Activated CD4-positive, alpha-beta T cell treated with anti-CD3 and anti-CD28 coated beads, Interleukin-2, Interleukin-6, amounts not matched to agents 100 ng/mL and 50 ng/mL, durations not matched to agents 16 hours and 8 hours (primary cell): ENCODE measurements at regions not wholly inside any gene's neighbourhood (a gene's known extent, or its start where the extent isn't known, plus 50 kb on each side); places are given as distances from the start of the nearest gene placed in this dataset.

Experiments
- DNase-seq: peaks from one replicate; pipeline ENCODE4 v3.0.0-alpha.2; 2020

DNA sequence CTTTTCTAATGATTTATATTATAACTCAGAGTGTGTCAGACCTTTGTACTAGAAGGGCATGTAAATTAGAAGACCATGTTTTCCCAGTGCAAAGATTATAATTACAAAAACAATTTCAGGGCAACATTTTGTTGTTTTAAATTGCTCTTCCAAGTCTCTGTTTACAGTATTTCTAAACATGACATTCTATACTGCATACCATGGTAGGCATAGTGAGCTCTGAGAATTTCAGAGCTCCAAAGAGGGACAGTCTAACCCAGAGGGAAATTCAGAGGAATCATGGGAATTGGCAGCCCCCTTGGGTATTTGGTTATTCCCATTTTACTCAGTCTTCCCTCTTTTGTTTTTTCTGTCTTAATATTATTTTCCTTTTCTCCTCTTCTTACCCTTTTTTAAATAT, 361.5 kb upstream of the SEMA6D start:
- no peak for DNase-seq

DNA sequence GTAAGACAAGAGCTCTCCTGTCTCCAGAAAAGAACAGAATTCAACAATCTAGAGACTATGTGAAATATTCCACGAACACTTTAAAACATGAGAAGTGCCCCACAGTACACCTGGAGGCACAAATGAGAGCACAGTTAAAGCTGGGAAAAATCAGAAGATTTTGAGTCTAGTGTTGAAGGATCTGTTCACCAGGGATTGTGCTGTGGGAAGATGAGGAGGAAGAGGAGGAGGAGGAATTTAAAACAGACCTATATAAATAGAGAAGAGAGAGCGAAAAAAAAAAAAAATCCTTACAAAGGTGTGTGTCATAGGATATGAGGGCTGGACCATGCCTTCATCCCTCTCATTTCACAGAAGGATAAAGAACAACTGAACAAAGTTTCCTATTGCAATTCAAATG, 361.0 kb upstream of the SEMA6D start:
- no peak for DNase-seq

DNA sequence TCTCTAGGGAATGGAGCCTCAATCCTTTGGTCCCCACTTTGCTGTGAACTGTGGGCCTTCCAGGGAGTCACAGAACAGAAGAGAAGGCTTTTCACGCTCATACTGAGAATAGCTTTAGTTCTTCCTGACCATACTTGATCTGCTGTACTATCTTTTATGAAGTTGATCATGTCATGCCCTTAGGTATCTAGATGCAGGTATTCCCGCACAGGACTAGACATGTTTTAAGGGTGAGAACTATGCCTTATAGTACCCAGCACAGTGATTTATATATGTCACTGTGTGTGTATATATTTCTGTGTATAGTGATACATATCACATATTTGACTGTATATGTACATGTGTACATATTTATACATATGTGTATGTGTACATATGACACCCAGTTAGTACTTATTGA, 358.4 kb upstream of the SEMA6D start:
- DNase-seq: no peak

DNA sequence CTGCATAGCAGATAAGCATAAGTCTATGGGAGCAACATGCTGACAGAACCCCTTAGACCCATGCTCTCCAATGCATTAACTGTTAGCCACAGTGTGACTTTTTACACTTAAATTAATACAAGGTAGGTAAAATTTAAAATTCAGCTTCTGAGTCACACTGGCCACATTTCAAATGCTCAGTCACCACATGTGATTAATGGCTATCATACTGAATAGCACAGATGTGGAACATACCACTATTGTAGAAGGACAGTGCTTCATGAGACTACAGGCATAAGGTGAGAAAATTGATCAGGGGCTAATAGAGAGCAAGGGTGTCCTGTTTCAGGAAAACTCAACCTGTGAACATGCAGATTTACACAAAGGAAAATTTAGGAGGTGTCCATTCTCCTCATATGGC, 357.0 kb upstream of the SEMA6D start:
- DNase-seq: no peak

DNA sequence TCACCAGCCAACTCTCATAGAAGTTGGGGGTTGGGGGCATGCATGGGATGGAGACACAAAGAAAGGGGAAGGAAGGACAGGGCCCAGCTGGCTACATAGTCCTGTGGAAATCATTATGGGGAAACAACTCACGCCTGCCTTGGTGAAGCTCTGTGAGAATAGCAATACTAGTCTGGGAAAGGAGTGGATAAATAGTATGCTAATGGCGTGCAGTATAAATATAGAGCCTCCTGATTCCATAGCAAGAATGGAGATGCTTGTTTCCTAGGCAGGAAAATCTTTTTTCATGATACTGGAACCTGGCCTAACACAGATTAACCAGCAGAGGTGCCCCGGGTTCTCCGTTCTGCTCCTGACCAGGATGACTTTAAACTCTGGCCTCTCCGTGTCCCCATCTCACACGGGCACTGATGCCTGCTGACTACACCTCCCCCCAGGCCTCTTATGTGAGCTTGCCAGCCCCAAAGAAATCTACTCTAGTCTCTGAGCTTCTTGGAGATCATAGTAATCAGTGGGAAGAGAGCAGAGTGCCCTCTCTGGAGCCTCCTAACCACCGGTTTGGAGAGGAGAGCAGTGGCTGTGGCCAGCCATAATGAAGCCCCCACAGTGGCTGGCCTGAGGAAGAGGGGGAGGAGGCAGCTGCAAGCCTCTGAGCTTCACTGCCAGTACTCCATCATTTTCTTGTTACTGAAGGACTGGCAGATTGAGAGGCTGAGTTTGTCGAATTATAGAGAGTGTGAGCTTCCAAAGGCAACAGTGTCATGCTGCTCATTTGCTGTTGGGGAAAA, 355.0 kb upstream of the SEMA6D start:
- no peak for DNase-seq

DNA sequence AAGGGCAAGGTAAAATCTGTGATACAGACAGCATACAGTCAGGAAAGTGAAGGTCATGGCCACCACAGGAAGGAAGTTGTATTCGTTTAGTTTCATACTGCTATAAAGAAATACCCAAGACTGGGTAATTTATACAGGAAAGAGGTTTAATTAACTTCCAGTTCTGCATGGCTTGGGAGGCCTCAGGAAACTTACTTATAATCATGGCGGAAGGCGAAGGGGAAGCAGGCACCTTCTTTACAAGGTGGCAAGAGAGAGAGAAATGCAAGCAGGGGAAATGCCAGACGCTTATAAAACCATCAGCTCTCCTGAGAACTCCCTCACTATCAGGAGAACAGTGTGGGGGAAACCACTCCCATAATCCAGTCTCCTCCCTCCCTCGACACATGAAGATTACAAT, 353.7 kb upstream of the SEMA6D start:
- no peak for DNase-seq

DNA sequence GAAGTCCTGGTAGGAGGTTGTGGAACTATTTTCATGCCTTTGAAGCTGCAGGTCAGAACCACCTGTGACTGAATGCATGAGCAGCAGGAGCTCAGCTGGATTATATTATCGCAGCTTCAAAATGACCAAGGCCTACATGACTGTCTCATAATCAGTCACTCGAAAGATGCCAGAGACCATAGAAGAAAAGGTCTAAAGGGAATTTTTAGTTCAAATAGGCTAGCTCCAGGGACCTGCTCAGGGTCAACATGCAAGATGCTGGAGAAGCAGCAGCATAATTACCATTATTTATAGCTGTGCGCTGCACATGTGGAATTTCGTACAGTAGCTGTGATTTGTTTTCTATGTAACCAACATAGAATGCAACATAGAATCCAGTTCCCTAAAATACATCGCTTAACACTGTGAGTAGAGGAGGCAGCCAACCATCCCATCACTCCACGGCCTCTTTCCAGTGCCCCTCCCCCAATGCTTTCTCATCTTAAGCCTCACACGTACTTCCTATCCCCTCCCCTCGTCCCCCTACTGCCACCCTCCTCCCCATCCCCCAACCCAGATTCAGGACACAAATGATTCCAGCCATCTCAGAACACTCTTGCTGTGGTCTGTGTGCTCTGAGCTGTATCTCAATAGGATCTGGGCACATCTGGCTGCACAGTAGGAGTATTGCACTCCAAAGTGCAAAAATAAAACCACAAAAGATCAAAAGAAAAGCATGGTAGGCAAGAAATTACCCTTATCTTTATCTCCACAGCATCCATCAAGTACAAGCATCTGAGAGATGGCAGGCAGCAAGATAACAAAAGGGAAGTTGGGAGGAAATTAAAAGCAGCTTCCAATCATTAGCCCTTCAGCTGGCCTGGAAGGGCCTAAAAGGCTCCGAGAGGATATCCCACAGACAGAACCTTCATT, 352.8 kb upstream of the SEMA6D start:
- no peak for DNase-seq

DNA sequence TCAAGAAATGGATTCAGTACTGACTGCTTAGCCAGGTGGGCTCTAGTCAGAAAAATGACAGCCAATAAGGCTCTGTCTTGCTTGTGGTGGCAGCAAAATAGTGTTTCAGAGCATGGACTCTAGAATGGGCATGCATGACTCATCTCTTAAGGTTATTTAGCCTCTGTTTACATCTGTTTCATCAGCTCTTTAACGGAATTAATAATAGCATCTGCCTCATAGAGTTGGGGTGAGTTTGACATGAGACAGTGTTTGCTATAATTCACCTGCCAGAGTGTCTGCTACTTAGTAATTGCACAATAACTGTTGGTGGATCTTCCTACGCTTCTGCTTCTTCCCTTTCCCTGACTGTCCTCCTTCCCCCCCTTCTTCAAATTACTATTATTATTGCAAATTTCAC, 350.4 kb upstream of the SEMA6D start:
- DNase-seq: no peak

DNA sequence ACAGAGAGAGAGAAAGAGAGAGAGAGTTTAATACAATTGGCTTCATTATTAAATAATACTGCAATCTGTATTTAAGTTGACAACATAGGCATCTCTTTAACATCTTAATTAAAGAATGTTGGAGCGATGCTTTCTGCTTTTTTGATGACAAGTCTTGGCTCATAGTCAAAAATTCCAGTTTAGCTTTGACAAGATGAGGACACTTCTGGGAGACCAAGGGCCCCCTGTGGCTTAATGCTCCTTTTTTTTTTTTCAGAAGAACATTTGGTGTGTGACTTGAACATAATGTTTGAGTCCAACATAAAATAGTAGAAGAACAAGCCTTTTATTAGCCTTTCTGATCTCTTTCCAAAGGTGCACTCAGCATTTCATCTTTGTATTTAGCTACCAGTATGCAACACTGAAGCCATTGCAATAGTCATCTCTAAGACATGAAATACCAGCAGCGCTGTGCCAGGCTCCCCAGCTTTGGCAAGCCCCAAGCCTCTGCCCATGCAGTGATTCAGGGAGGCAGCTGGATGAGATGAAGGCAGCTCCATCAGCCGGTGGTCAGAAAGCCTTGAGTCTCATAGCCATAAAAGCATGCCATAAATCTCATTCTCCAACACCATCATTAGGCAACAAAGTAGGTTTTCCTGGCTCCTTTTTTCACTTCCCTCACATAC, 349.4 kb upstream of the SEMA6D start:
- DNase-seq: no peak

DNA sequence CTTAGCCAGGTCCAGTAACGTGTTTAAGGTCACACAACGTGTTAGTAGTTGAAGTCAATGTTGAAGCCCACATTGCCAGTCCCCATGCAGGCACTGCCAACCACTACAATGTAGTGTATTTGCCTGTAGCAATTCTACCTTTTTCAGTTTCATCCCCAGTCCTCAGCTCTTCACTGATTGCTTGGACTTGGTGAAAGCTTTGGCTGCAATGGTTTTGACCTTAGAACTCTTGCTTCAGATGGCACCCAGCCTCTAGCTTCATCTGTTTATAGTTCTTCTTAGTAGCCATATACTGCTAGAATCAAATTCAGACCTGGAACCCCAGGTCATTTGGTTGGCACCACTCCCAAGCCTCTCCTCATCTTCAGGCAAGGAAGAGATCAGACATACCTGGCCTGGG, 345.4 kb upstream of the SEMA6D start:
- DNase-seq: no peak

DNA sequence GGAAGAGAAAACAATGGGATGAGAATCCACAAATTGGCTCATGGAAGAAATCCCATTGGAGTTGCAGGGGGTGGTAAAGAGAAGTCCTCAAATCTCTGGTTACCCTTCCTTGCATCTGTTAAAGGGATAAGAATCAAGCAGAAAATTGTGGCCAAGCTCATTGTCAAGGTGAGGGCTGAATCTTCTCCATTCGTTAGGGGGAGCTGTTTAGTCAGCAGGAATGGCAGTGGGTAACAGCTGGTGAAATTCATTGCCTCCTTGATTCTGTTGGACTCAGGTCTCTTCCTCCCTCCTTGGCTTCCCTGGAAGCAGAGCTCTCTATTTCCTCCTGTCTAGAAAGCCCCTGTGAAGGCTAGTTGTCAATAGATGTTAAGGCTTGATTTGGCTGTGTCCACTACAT, 343.1 kb upstream of the SEMA6D start:
- no peak for DNase-seq

DNA sequence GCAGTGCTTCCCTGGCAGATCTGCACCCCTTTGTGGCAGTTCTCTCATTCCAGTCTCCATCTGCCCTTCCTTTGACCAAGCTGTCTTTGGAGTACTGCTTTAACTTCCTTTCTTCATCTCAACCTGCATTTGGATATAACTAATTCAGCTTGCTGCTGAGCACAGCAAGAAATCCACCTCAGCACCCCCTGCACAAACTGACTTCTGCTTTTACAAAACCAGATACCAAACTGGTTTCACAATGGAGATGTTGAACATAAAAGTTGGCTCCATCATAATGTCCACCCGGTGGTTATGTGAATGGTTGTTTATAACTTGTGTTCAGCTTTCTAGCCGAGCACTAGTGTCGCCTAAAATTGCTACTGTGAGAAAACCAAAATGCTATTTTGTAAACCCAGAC, 341.1 kb upstream of the SEMA6D start:
- no peak for DNase-seq

DNA sequence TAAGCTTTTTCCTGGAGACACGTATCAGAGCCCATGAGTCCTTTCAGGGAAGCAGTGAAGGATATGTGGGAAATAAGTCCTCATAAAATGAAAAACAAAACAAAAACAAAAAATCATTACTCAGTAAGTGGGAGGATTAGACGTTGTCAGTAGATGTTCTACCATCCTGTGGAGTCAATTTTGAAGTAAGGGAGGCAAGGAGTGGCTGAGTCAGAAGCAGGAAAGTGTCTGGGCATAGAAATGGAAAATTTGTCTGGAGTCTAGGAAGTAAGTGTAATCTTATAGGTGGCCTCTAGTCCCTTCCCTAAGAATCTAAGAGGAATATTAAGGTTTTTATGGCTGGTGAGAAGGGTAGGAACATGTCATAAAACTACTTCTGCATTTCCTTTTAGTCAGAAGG, 339.8 kb upstream of the SEMA6D start:
- DNase-seq: no peak

DNA sequence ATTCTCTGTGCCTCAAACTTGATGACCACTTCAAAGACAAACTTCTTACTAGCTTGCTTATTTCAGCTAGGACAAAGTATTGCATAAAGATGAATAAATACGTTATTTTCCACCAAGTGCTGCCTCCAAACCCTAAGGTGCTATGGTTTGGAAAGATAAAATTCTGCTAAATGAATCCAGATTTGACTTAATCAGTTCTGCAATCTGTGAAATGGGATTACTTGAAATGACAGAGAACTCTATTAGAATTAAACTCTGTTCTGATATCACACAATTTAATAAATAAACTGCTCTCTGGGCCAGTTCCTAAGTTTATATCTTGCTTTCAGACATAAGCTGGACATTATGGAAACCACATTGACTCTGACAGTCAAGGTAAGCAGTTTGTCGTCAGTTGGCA, 338.8 kb upstream of the SEMA6D start:
- DNase-seq: no peak

DNA sequence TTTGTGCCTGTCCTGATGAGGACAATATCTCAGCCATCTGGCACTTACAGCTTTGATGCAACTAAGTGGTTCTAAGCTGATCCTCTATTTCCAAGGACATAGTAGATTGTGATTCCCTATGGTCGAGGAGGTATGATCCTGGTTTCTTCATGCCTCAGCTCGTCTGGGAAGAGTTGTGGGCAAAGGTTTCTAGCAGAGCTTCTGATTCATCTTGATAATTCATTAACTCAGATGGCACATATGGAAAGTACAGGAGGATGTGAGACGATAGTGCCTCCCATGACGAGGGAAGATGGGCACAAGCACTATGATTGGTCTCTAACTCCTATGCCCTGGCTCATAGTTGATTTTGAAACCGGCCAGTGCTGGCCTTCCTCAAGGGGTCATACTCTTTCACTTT, 334.2 kb upstream of the SEMA6D start:
- DNase-seq: no peak

DNA sequence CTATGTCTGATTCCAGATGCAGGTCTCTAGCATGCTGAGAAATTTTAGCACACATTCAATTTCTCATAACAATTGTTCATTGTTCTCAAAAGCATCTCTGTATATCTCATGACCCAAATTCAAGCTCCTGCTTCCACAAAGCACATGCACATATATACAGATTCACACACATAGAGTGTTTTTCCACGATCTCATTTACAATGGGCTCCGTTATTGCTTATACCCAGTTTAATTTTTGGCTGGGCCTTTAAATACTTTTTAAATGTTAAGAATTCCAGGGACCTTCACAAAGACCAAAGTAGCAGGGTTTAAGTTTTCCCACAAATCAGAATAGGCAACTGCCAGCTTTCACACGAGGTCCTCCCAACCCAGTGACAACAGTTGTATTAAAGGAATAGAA, 333.5 kb upstream of the SEMA6D start:
- DNase-seq: no peak

DNA sequence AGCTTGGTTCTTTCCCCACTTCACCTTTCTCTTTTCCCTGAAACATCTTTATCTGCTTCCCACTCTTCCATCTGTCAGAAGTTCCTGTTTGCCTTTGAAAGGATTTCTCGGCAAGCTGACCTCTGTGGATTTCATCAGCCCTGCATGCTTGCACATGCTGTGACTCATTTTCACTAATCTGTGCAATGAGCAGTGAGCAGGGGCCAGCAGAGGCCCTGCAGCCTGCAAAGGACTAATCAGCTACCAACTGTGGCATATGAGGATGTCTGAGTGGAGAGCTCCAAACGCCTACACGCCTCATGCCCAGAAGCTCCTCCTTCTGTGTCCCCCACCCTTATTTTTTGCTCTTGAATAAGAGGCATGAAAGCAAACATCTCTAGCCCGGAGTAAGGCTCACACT, 333.0 kb upstream of the SEMA6D start:
- no peak for DNase-seq

DNA sequence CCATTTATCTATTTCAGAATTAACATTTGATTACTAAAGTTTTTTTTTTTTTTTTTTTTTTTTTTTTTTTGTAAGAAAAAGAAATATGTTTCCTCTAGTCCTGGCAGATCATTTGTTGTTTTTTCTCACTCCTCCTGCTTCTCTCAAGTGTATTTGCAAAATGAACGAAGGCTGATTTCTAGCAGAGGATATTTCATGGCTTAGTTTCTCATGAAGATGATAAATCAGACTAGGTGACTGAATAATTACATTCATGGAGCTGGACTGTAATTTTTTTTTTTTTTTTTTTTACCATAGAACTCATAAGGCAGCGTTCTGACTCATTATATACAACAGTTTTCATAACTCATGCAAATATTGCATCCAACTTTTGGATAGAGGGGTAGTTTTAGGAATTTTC, 332.5 kb upstream of the SEMA6D start:
- DNase-seq: no peak

DNA sequence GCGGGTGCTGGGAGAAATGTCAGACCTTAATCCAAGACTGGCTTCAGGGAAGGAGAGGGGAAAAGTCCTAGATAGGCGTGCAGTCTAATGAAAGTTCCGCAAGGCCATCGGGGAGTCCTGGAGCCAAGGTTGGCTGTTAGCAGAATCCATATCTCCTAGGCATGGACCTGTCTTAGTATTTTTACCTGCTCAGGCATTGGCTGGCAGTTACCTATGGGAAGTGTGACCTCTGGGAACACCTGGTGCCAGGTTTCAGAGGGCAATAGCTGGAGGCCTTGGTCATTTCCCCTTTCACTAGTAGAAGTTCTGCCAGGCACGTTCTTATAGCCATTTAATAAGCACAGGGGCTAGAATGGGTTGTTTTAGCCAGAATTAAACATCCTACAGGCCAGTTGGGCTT, 330.8 kb upstream of the SEMA6D start:
- DNase-seq: no peak

DNA sequence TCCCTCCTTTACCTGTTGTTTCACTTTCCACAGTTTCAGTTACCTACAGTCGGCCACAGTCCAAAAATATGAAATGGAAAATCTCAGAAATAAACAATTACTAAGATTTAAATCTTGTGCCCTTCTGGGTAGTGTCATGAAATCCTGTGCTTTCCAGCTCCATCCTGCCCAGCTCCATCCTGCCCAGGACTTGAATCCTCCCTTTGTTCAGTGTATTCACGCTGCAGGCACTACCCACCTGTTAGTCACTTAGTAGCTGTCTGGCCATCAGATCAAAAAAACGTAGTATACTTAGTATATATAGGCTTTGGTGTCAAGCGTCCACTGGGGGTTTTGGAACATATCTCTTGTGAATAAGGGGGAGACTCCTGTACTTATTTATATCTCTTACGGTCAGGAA, 329.0 kb upstream of the SEMA6D start:
- DNase-seq: no peak

DNA sequence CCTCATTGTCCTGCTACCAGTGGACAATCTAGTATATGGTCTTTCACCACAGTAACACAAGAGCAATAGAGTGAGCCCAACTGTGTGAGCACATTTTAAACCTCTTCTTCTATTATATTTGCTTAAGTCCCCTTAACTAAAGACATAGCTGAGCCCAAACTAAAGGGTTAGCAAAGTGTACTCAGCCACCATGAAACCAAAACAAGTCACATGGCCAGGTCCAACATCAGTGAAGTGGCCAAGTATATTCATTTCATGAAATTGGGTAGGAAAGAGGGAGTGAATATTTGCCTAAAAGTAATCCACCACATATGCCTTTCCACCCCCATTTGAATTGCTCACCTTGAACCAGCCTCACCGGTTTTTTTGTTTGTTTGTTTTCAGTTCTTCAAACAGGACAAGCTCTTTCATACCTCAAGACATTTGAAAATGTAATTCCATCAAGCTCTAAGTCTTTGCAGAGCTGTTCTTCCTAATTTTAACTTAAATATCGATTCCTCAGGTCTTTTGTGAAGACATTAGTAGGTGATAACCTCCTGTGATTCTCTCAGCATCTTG, 327.0 kb upstream of the SEMA6D start:
- DNase-seq: no peak

DNA sequence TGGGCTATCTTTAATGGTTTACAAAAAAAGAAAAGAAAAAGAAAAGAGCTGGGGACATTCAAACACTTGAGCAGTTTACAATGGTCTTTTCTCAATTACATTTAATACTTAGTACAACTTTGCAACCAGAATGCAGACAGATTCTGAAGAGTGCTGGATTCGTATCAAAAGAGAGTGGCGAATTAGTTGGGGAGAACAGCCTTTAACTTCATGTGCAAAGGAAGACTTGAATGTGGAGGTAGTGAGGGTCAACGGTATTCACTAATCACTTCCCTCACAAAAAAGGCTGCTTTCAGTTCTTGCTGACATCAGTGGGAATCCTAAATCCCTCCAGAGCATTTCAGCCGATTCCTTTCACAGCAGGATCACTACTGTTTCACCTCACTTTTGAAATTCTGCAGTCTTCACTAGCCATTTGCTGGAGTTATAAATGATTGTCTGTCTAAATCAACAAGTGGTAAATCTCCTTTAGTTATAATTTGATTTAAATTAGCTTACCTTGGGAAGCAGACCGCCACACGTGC, 323.0 kb upstream of the SEMA6D start:
- no peak for DNase-seq

DNA sequence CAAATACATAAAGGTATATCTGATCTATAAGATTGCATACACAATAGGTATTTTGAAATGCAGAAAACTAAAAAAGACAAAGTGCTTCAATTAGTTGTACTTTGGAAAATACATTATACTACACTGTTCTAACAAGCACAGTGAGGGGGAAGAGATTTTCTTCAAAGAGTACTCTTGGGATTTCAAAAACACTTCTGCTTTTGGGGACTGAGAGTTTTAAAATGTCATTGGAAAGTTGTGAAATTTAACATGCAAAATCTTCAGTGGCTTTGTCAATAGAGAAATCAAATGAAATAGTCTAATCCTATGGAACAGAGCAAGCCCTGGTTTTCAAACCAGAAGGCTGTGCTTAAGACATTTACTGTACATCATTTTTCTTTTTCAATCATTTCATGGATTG, 322.2 kb upstream of the SEMA6D start:
- no peak for DNase-seq
